NT2/D1 (cell line): ENCODE measurements at regions not wholly inside any gene's neighbourhood (a gene's known extent, or its start where the extent isn't known, plus 50 kb on each side); places are given as distances from the start of the nearest gene placed in this dataset.

ENCODE experiments used
- YY1 ChIP-seq: IDR thresholded peaks from 2 replicates; pipeline ENCODE4 v1.6.1; 2011; ENCODE audit not compliant: insufficient read length, insufficient read depth
- ZNF274 ChIP-seq: IDR thresholded peaks from 2 replicates; pipeline ENCODE4 v1.6.1; 2011; ENCODE audit warnings: mild to moderate bottlenecking, low read depth, low read length

DNA sequence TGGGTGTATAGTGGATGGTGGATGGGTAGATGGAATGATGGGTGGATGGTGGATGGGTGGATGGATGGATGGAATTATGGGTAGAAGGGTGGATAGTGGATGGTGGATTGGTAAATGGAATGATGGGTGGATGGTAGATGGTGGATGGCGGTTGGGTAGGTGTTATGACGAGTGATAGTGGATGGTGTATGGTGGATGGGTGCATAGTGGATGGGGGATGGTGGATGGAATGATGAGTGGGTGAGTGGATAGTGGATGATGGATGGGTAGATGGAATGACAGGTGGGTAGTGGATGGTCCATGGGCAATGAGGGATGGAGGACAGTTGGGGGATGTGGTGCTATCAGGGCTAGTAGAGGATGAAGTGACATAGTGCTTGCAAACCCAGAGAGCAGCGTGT, 182.4 kb downstream of the BRD1 start:
- TF ChIP-seq ZNF274 (no peak), YY1 (no peak)
